HG03378 (cell line): ENCODE measurements at regions not wholly inside any gene's neighbourhood (a gene's known extent, or its start where the extent isn't known, plus 50 kb on each side); places are given as distances from the start of the nearest gene placed in this dataset.
"Not testable (repeated sequence)": the region's sequence is repeated elsewhere in the genome, so short reads cannot be mapped to it uniquely, and the experiment has no call there.

Source experiments
- ATAC-seq: cut with Tn5 transposase; IDR thresholded peaks from one replicate; pipeline ENCODE4 v1.9.1; 2021; ENCODE audit warnings: mild to moderate bottlenecking, moderate library complexity; ENCODE audit not compliant: unreplicated experiment

DNA sequence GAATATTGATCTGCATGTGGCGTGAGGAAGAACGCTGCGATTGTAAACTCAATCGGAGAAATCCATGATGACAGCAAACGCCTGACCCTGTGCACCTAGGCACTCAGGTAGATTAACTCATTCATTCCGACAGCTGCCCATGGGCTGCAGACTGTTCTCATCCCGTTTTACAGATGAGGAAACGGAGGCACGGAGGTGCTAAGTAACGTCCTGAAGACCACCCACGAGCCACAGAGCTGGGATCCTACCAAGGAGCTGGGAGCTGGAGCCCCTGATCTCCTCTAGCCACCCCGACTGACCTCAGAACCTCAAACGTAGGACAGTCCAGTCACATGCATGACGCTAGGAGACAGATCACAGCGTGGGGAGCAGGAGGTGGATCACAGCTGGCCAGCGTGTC is 1092.7 kb downstream of the BRD1 start:
- no peak for ATAC-seq

DNA sequence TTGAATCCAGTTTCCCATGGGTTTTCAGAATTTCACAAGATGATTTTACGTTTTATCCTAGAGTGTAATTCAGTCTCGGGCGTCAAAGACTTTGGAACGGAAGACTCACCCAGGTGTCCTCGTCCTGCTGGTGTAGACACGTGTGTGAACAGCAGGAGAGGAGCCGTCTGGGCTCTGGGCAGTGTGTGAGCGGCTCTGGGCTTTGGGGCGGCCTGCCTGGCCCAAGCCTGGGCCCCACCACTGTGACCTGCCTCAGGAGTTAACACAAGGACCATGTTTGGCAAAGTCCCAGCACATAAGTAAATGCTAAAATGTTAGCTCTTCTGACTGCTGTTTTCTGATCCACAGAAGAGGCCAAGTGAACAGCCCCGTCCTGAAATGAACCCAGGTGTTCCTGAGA is 1093.3 kb downstream of the BRD1 start:
- no peak for ATAC-seq

DNA sequence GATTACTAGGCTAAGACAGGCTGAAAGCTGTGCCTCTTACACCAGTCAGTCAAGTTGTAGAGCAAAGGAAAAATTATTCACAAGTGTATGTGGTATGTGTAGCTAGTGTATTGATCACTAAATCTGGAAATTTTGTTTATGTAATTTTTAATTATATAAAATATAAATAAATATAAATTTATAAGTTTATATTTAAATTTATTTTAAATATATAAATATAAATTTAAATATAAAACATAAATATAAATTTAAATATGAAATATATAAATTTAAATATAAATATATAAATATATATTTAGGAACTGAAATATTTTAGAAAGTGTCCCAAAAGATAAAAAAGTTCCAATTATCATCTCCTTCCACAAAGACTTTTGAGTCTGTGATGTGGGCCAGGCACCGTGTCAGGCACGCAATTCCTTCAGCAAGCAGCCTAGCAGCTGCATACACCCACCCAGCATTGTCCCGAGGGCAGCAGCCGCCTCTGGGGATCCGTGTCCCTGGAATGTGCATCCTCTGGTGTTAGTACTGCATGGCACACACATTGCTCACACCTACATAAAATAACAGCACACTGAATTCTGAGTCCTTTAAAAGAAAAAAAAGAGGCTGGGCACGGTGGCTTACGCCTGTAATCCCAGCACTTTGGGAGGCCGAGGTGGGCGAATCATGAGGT is 1098.0 kb downstream of the BRD1 start:
- no peak for ATAC-seq

DNA sequence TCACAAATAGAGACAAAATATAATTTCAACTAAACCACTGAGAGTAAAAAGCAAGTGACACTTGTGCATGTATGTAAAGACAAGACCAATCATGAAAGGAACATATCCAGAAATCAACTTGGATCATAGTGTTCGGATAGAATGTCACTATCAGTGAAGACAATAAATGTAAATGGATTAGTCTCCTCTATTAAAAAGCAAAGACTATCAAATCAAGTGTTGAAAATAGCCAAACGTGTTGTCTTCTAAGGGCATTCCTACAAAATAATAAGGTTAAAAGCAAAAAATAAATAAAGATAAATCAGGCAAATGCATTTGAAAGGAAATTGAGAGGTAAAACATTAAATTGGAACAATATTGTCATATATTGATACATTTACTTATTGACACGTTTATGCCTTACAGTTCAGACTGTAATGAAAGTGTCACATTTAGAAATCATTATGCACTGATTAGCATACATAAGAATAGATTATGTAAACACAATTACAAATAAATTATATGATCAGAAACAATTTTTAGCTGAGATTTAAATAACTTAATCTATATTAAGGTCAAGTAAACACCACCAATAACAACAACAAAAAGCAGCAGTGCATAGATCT is 1100.1 kb downstream of the BRD1 start:
- no peak for ATAC-seq

DNA sequence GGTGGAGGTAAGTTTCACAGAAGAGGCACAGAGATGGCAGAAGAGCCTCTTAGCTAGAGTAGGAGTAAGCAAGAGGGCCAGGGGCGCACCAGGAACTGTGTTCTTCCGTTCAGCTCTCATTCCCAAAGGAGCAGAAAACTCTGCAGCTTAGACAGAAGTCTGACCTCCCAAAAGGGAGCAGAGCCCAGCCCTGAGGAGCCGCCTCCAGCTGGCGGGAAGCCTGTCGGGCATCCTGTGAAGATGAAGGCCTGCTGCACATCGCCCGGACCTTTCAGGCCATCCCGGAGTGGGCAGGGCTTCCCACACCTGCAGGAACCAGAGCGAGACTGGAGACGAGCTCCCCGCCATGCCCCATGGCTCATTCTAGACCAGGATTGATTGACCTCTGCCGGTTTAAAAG is 1102.8 kb downstream of the BRD1 start:
- no peak for ATAC-seq

DNA sequence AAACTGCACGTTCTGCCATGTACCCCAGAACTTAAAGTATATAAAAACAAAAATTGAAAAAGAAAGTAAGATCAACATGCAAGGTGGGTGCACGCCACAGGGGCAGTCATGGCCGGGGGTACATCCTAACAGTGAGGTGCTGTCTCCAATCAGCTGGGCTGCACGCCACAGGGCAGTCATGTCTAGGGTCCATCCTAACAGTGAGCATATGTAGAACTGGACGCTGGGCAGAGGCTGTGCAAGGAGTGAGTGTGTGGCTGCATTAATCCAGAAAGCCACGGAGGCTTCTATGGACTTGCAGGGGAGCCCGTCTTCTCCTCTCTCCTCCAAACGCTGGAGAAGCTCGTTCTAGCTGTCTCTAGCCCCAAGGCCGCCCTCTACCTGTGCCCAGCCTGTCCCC is 1105.0 kb downstream of the BRD1 start:
- no peak for ATAC-seq

DNA sequence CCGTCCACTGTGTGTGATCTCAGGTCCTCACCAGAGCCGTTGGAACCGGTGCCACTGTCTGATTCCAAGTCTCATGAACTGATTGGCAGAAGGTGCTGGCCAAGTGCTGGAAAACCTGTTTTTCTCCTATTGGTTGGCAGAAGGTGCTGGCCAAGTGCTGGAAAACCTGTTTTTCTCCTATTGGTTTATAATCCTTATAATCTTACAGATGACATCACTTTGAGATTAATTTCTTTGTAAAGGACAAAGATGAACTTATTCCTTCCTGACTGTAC is 1106.3 kb downstream of the BRD1 start:
- ATAC-seq, result no peak

DNA sequence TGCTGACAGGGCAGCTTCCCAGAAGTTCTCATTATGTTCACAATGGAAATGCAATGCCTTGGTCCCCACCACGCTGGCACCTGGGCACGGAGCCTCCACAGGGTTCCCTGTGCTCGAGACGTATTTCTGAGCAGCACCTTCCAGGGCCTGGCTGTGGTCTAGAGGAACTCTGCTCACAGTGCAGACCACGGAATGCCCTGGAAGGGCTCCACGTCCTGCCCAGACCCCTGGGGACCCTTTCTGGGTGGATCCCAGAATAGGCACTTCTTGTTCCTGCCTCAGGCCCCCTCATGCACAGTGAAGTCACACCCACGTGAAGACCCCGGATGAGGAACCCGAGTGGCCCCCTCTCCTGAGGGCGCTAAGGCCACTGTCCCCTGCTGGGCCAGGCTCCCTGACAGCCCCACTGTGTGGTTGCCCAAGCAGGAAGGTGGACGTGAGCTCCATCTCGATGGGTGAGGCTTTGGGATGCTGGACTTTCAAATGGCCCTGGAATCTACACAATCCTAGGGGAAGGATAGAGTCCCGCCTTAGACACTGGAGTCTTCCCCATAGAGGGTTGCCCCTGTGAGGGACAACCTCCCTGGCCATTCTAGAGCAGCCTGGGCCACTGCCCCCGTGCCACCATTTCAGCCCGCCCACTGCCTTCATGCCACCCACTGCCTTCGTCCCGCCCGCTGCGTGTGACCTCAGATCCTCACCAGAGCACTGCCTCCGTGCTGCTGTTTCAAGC is 1106.8 kb downstream of the BRD1 start:
- ATAC-seq, result no peak

DNA sequence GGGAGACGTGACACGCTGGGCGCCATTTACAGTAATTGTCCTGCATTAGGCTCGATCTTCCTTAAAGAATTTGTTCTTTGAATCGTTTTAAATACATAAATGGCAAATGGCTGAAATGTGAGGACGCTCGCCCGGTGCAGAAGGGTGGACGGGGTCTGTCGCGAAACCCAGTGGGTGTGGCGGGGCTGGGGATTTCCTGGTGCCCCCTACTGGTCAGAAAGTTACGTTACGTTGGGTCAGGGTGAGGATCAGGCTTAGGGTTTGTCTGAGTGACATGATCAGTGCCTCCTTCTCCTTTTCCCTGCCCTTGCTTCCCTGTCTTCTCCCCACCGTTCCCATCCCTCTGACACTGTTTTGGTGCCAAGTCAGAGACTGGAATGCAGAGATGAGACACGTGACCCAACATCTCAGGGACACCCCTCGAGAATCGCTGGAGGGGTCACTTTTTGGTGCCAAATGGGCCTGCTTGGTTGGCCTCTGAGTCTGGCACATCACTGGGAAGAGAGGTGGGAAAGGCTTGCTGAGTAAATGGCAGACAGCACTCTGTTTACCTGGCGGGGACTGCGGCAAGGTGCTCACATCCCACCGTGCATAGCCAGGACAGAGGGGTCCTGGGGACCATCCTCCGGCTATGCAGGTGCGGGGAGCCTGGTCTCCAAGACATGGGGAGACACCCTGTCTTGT is 1107.6 kb downstream of the BRD1 start:
- no peak for ATAC-seq

DNA sequence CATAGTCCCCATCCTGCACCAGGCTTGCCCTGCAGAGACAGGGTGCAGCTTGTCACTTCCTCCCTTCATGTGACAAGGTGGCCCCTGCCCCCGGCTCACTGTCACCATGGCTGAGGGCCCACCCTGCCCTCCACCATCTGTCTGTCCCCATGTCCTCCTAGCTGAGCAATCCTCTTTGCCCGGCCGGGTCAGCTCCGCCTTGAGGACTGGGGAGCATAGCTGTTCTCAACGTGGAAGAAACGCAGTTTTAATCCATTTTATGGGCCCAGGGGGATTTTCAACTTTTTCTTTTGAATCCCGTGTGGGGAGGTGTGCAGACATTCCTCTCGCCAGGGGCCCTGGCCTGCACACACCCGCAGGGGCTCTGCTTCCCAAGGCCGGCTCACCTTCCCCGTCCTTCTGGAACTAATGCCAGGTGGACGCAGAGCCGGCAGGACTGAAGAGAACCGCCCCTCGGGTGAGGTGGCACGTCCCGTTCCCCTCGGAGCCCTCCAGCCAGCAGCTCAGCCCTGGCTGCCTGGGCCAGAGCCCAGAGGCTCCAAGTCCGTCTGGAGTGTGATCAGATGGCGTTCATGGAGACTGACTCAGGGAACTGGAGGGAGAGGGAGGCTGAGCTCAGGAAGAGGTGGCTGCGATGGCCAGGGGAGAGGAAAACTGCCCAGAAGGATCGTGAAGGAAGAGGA is 1108.7 kb downstream of the BRD1 start:
- no peak for ATAC-seq

DNA sequence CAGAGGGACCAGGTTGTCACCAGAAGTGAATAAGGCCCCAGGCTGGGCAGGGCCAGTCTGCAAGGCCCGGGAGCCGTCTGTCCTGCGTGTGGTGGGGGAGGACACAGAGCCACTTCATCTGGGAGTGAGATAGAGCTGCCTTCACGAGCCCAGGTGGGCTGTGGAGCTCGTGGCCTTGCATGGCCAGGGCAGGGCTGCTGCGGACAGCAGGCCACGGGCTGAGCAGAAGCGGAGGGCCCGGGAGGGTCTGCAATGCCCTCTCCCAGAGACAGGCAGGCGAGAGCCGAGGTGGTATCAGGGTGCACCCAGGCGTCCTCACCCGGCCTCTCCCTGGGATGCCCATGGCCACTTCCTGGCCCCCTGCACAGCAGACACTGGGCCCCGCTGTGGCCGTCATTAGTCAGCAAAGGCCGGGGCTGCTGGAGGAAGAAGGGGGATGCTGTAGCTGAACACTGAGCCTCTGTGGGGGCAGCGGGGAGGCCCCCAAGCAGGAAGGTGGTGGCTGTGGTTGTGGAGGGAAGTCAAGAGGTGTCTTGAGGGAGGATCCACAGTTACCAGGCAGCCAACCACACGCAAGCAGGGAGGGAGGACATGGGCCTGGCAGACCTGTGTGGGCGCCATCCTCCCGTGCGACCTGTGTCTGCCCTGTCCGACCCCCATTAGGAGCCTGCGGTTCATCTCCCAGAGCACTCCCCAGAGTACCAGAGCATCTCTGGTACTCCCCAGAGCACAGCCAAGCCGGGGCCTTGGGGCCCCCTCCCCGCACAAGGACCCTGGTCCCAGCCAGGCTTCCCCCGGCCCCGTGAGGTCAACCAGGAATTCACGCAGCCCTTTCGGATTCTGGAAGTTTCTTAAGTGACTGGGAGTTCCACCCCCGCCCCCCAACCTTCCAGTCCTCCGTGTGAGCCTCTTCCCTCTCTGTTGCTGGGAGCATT is 1109.5 kb downstream of the BRD1 start:
- no peak for ATAC-seq

DNA sequence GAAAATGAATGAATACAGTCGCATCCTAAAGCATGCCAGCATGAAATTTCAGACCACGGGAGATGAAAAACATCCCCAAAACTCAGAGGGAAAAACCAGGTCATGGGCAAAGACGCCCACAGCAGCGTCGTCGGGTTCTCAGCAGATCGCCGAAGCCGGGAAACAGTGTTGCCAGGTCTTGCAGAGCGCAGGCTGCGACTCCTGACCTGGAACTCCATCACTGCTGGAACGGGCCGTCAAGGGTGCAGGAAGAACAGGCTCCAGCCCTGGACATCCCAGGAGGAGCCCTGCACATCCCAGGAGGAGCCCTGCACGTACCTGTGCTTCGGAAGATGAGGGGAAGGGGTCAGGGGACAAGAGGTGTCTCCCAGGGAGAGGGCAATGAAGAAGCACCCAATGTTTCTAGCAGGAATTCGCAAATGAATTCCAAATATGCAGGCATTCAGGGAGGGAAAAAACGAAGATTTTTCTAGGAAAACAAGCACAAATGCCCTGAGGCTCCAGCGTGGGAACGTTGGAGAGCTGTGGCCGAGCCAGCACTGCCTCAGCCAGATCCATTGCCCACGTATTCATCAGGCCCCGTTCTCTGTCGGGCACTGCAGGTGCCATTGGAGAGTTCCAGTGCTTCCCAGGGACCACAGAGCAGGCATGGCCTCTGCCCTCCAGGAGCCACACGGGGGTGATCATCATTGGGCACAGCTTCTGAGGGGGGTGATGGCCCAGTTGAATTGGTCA is 1110.4 kb downstream of the BRD1 start:
- no peak for ATAC-seq

DNA sequence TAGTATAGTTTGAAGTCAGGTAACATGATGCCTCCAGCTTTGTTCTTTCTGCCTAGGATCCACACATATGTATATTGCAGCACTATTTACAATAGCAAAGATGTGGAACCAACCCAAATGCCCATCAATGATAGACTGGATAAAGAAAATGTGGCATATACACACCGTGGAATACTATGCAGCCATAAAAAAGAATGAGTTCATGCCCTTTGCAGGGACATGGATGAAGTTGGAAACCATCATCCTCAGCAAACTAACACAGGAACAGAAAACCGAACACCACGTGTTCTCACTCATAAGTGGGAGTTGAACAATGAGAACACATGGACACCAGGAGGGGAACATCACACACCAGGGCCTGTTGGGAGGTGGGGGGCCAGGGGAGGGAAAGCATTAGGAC is 1111.5 kb downstream of the BRD1 start:
- not testable (repeated sequence) for ATAC-seq

DNA sequence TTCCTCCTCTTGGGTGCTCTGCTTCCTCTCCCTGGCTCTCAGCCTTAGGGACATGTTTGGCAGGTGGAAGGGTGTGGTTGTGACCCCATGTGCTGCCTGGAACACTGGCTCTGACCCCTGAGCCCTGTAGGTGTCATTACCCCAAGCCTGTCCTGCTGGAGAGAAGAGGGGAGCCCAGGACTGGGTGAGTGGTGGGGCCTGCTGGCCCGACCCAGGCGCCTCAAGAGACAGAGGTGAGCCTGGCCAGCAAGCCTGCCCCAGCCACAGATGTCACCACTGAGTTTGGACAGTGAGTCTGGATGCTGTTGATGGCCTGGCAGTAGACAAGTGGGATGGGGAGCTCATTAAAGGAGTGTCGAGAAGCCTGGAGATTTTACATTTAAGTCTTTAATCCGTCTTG is 1112.2 kb downstream of the BRD1 start:
- no peak for ATAC-seq

DNA sequence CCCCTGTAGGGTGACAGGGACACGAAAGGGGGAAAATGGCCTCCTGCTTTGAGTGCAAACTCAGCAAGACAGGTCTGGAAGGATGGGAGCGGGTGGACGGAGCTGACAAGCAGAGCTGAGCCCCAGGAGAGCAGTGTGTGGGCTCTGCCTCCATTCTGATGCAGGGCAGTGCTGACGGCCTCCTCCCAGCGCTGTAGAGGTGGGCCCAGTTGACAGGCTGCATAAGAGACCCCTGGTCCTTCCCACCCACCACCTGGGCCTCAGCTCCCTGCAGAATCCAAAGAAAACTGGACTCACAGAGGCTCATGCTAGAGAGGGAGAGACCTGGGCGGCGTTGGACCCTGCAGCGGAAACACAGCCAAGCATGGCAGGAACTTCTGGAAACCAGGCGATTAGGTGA is 1113.4 kb downstream of the BRD1 start:
- ATAC-seq, result no peak

DNA sequence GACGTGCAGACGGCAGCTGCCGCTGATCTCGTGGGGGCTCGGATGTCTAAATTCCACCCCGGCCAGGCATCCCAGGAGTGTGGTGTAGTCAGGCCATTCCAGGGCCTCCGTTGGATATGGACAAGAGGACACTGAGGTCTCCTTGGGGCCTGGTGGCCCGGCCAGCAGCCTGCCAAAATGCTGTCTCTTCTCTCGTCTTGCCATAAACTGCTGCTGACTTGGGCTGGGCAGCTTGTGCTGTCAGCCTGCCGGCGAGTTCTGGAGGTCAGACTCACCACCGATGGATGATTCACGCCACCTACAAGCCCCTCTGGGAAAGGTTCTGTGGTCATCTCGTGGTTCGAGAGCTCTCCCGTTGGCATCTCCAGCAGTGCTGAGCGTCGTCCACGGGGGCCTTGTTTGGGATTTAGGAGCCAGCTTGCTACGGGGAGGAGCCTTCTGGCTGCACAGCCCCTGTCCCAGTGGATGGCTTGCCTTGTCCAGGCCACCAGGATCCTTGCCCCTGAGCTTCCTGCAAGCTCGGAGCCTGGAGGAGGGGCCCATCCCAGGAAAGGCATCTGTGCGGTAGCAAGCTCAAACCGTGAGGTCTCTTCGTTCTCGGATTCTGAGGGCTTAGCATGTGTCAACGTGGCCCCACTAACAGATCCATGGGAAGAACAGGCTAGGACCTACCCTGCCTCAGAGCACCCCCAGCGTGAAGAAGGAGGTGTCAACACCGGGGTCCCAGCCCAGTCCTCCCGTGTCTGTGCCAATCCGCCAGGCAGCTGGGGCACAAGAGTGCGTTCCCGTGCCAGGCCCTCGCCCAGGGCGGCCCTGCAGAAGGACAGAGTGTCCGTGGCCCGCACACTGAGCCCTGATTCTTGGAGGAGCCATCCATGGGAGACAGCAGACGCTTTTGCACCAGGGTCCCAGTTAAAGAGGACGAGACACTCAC is 1114.1 kb downstream of the BRD1 start:
- no peak for ATAC-seq

DNA sequence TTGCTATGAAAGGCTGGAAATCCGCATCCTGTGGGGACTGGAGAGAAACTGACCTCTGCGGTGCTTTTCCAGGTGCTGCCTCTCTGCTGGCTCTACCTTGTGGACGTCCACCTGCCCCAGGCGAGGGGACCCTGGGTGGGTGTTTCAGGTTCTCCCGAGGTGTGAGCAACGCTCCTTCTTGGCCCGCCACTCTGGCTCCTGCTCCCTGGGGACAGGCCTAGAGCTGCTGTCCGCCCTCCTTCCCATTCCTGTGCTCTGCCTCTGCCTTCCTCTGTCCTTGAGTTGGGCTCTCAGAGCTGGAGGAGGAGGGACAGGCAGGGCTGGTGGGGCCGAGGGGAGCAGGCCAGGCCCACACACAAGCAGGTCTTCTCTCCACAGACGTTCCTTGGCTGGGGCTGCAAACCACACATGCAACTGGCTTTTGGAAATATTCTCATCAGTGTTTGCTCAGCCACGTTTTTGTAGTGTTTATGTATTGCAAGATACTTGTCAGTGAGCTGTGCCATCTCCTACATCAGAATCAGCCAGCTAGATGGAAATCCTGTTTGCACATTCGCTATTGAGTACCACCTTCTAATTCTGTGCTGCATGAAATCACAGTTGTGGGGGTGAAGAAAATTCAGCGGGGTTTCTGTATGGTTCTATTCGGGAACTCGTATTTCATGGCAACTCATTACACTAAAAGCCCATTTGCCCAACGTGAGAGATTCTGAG is 1115.0 kb downstream of the BRD1 start:
- no peak for ATAC-seq

DNA sequence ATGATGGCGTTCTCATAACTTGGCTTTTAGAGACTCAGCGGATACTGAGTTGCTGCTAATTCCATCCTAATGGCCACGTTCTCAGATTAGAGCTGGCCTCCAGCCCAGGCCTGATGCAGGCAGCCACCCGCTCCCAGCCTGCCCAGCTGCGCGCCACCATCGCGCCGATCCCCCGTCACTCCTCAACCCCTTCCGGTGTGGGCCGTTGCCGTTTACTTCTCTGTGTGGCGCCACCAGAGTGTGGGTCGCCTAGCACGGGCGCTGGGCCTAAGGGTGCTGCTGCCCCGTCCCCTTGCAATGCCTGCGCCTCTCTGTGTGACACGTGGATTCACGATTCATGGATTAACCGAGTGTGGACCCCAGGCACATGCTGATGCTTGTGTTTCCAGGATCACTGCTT is 1116.0 kb downstream of the BRD1 start:
- ATAC-seq, result no peak
